ENCODE measurements at regions not wholly inside any gene's neighbourhood (a gene's known extent, or its start where the extent isn't known, plus 50 kb on each side); places are given as distances from the start of the nearest gene placed in this dataset.

DNA sequence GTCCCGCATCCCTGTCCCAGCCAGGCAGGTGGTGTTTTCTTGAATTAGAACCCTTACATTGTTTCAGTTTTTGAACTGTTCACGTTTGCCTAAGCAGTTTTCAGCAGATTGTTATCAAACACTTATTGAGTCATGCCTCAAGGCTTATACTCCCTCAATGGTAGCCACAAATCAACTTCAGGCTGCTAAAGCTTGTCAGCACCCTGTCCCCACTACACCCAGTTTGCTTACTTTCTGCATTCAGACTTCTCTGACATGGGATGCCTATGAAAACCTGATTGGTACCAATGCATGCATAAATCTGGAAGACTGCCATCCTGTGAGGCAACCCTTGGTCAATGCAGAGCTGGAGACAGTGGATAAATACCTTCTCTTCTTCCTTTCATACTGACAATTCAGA lies 225.4 kb downstream of the BTG1 start:
- TF ChIP-seq, protein P1, sequence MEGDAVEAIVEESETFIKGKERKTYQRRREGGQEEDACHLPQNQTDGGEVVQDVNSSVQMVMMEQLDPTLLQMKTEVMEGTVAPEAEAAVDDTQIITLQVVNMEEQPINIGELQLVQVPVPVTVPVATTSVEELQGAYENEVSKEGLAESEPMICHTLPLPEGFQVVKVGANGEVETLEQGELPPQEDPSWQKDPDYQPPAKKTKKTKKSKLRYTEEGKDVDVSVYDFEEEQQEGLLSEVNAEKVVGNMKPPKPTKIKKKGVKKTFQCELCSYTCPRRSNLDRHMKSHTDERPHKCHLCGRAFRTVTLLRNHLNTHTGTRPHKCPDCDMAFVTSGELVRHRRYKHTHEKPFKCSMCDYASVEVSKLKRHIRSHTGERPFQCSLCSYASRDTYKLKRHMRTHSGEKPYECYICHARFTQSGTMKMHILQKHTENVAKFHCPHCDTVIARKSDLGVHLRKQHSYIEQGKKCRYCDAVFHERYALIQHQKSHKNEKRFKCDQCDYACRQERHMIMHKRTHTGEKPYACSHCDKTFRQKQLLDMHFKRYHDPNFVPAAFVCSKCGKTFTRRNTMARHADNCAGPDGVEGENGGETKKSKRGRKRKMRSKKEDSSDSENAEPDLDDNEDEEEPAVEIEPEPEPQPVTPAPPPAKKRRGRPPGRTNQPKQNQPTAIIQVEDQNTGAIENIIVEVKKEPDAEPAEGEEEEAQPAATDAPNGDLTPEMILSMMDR (IDR thresholded peaks at IDR 0.05; ENCODE audit: low read length) = no peak
- TF ChIP-seq EZH2 (optimal IDR thresholded peaks at IDR 0.05; ENCODE audit: low read depth, low read length) (no peak), EZH2phosphoT487 (IDR thresholded peaks at IDR 0.05; ENCODE audit: low read length) (no peak)
